CD4-positive, alpha-beta T cell treated with Interferon gamma for 1 hour (primary cell): ENCODE measurements at regions not wholly inside any gene's neighbourhood (a gene's known extent, or its start where the extent isn't known, plus 50 kb on each side); places are given as distances from the start of the nearest gene placed in this dataset.

ENCODE experiments used
- DNase-seq: peaks from one replicate; pipeline ENCODE4 v3.0.0-alpha.2; 2020

DNA sequence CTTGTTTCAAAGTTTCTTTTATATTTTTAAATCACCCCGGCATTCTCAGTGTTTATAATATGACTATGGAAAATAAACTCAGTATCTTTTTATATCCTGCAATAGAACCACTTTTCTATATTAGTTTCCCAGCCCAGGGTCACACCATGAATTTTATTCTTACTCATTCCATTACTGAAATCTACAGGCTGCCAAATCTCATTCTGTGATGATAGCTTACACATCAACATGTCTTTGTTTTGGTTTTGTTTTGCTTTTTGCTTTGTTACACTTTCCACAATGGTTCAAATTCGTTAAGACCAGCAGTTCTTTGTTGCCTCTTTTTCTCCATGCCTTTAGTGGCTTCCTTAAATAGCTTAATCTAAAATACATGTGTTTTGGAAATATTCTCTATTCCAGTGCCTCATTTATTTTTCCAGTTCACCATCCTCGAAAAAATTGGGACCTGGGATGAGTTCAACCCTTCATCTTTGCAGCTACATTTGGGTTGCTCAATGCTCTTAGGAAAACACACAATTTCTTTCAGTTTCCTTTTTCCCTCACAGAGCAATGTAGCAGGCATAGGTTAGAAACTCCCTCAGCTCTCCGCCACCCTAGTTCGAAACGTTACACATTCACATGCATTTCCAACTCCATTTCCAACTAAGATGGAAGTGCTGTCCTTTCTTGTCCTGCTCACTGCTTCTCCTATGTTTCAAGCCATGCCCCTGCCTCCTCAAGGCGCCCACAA is 1146.3 kb downstream of the MAT2B start:
- no peak for DNase-seq

GRCh38 chr5:164652276-164652660 is 1146.8 kb downstream of the MAT2B start:
- no peak for DNase-seq

DNA sequence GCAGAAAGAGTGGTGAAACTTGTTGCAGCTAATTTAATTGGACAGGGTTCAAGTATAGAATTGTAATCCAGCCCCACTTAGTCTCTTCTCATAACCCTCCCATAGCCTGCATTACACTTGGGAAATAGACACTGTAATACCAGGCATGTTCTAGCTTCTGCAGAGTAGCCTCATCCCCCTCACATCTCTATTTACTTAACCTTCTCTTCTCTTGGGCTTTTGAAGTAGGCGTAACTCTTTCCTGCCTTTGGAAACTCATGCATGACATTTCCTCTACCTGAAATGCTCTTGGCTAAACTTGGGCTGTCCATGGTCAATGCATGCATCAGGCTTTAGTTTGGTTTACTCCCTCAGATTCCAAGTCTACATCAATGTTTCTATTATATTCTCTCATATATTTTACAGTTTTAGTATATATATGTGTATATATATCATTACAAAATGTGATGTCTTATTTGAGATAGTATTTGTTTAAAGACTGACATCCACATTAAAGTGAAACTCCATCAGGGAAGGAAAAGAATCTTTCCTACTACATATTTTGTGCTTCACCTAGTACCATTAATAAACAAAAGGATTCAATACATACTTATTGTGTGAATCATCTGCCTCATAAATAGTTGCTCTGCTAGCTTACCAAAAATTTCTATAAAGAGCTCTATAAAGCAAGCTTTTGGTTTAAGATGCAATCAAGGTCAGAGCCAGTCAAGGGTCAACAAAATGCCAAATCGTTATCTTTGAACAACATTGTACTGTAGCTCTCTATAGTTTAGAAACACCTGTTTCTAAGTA is 1158.0 kb downstream of the MAT2B start:
- DNase-seq: no peak

DNA sequence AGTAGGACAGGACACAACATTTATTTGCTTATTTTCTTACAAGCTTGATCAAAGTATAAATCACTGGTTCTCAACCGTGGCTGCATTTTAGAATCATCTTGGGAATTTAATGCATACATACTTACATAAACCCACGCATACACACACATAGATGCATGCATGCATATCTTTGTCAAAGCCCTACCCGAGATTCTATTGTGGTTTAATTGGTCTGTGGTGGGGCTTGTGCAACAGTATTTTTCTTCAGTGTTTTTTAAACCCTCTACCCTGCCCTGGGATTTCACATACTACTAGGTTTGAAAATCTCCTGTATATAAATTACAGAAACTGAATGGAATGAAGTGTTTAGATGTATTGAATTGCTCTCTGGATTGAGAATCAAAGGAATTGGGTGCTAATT is 1166.2 kb downstream of the MAT2B start:
- DNase-seq: no peak

- no peak for DNase-seq
Observed at GRCh38 chr5:164672205-164672604, 1166.8 kb downstream of the MAT2B start.

DNA sequence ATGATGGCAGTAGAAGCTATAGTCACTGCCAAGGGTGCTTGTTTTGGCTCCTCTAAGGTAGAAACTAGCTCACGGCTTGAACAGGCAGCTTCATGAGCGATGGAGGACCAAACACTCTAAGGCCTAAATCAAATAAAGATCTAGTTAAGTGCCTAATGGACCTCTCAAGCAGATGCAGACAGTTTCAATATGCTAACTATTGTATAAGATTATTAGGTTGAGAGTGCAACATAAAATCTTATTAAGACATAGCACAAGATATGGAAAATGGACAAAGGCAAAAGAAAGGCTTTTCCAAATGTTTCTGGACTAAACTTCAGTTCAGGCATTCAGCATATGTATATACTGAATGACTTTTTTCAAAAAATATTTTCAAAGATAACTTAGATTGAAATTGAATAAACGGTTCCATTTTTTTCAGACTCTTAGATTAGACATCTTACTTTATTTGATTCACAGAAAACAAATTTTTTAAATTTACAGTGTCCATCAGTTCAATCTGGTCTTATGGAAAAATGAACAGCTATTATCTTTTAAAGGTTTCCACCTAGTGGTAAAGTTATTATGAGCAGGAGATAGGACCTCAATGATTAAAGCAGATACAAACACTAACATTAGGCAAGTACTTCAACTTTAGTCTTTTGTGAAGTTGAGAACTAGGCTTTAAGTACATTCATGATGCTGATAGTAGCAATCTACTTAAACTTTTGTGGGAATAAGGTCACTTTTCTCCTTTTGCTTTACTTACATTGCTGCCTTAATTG is 1167.7 kb downstream of the MAT2B start:
- DNase-seq: no peak

DNA sequence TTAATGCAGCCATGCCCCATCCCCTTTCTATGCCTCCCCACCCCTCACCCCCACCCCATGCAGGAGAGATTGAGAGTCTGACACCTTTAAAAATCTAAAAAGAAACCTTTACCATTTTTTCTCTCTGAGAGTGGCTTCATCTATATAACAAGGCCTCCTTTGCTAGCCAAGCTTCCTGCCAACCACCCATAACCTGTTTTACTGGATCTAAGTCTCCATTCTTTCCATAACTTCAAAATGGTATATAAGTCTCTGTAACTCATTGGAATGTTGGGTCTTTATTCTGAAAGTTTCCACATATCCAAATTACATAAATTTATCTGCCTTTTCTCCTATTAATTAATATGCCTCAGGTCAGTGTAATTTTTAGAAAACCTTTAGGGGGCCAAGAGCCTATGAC is 1174.0 kb downstream of the MAT2B start:
- no peak for DNase-seq

DNA sequence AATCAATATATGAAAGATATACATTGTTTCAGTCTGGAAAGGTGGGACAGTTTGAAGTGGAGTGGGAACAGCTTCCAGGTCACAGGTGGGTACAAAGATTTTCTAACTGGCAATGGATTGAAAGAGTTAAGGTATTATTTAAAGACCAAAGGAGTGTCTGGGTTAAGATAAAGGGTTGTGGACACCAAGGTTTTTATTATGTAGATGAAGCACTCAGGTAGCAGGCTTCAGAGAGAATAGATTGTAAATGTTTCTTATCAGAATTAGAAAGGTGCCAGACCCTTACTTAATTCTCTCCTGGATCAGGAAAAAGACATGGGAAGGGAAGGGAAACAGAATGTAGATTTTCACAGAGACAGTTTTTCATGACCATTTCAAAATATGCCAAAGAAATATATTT is 1174.8 kb downstream of the MAT2B start:
- DNase-seq: no peak

DNA sequence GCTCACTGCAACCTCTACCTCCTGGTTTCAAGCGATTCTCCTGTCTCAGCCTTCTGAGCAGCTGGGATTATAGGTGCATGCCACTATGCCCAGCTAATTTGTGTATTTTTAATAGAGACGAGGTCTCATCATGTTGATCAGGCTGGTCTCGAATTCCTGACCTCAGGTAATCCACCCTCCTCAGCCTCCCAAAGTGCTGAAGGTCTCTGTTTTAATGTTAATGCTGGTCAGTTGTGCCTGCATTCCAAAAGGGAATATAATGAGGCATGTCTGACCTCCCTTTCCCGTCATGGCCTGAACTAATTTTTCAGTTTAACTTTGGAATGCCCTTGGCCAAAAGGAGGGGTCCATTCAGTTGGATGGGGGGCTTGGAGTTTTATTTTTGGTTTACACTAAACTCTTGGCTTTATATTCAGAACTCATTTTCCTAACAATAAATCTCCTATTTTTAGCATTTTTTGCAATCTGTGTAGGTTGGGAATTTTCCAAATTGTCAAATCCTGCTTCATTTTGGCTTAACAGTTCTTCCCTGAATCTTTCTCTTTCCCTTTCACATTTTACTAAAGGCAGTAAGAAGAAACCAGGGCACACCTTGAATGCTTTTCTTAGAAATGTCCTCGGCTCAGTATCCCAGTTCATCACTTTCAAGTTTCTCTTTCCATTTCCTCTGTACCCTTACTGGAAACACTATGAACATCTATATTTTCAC is 1175.5 kb downstream of the MAT2B start:
- no peak for DNase-seq

- no peak for DNase-seq
Observed at GRCh38 chr5:164687391-164687790, 1182.0 kb downstream of the MAT2B start.

DNA sequence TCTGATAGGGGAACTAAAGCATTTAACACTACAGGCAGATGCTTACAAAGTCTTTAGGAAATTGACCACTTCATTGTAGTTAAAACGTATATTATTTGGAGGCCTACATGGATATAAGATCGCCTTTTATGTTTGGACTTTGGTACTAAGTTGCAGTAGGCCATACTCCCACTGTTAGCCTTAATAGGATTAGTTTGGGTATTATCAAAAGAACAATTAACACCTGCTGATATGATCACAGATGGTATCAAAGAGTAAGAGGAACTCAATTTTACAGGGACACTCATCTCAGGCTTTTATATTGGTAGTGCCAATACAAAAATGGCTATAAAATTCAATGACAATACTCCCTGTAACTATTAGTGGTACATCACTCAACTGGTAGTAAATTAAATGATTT is 1183.0 kb downstream of the MAT2B start:
- no peak for DNase-seq

- no peak for DNase-seq
Observed at GRCh38 chr5:164708831-164709230, 1203.4 kb downstream of the MAT2B start.

DNA sequence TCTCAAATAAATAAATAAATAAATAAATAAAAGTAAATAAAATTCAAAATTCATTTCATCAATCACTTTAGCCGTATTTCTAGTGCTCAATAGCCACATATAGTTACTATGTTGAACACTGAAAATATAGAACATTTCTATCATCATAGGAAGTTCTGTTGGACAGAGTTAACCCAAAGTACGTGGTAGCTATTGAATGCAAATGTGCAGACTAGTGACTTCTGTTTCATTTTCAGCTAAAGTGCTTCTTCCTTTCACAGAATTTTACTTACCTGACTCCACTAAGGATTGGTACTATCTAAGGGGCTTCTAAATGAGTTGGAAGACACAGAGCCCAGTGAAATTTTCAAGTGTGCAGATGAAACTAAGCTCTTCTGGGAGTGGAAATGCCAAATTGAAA is 1208.3 kb downstream of the MAT2B start:
- no peak for DNase-seq

DNA sequence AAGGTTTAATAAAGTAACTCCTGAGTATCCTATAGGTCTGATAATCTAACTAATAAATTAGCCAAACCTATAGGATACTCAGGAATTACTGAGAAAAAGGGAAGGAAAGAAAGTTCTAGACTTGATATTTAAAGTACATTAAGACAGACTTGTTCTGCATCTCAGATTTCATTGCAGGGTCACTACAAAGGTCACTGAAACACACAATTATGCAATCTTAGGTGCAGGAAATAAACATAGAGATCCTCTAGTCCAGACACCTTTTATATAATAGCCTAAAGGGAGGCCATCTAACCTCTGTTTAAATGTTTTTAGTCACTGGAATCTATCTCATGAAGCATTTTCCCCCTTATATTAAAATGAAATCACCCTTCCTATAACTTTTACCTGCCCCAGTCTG is 1215.7 kb downstream of the MAT2B start:
- DNase-seq: no peak

DNA sequence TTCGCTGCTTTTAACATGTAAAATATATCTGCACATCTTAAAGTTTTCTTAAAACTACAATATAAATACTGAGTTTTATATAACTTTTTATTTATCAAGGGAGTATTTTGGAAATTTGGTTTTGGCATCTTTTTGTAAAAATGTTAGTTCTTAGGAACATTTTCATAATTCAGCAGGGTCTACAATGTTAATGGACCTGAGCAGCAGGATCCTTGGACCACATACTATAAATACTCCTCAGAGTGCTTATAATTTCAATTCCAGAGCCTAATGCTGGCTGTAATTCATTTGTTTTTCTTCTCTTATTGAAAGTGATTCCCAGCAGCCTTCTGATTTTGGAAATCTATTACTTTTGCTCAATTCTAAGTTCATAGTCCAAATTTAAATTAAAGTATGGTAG is 1216.2 kb downstream of the MAT2B start:
- no peak for DNase-seq

- DNase-seq: no peak
Observed at GRCh38 chr5:164722702-164723101, 1217.3 kb downstream of the MAT2B start.

GRCh38 chr5:164727012-164727411 is 1221.6 kb downstream of the MAT2B start:
- DNase-seq: no peak

- DNase-seq: no peak
Observed at GRCh38 chr5:164728733-164729132, 1223.3 kb downstream of the MAT2B start.

DNA sequence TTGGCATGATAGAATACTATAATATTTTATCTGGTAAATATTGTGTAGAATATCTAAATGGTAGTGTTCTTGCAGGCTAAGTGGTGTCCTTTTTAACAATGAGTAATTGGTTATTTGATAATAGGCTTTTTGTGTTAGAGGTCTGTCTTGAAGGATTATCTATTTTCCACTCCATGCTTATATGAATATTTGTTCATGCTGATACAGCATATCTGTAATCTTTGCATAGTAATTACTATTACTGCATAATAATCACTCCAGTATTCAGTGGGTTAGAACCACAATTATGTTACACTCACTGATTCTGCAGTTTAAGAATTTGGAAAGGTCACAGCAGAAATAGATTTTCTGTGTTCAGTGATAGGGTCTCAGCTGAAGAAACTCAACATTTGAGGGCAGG is 1229.9 kb downstream of the MAT2B start:
- DNase-seq: no peak

- no peak for DNase-seq
Observed at GRCh38 chr5:164741376-164741775, 1236.0 kb downstream of the MAT2B start.

DNA sequence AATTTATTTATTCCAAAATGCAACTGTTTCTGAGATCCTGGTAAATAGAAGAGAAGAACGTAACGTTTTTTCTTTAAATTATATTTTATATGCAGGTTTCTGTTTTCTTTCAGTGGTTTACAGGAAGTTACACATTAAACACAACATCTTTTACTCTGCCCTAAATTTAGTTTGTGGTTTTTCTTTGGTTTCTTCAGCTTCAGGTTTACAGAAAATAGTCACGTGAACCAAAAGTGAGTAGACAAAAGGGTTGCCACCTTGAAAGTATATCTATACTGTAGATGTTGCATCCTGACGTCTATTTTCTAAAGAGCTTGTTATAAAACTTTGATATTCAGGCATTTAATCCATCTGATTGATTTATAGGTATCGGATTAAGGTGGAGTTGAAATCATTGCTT is 1236.6 kb downstream of the MAT2B start:
- no peak for DNase-seq

DNA sequence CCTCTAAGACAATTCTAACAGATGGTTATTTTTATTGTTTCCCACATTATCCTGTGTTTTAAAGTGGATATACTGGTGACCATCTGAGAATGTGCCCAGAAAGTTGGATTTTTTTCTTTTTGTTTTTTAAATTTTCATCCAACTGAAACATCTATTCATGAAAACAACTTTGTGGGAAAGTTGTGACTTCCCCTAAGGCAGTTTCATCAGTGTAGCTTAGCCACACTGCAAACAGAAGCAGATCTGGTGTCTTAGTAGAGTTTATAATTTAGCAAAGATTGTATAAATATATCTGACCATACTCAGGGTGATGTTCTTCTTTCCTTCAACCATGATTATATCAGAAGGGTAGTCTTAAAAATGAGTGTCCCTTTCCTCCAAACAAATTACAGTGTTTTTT is 1241.3 kb downstream of the MAT2B start:
- no peak for DNase-seq

- DNase-seq: no peak
Observed at GRCh38 chr5:164747371-164747770, 1242.0 kb downstream of the MAT2B start.
